ENCODE measurements at regions not wholly inside any gene's neighbourhood (a gene's known extent, or its start where the extent isn't known, plus 50 kb on each side); places are given as distances from the start of the nearest gene placed in this dataset.

DNA sequence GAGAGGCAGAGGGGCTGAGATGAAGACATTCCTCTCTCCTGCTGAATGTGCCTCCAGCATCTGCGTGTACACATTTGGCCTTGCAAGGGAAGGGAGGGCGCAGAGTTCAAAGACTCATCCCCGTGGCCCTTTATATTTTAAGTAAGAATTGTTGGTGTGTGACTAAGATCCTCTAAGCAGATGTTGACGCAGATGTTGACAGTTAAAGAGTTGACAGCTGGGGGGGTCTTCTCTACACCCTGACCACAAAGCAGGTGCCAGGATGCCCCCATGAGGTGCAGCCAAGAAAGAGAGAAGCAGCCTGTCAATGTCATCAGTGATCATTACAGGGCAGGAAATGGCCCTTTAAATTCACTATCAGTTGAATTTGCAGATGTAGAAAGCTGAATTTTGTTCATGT is 262.9 kb downstream of the IRX1 start:
- TF ChIP-seq POLR2AphosphoS5 (IDR thresholded peaks at IDR 0.05) (no peak), POLR2A (IDR thresholded peaks at IDR 0.05) (no peak), EP300 (IDR thresholded peaks at IDR 0.05) (no peak)
- TF ChIP-seq, protein P1, sequence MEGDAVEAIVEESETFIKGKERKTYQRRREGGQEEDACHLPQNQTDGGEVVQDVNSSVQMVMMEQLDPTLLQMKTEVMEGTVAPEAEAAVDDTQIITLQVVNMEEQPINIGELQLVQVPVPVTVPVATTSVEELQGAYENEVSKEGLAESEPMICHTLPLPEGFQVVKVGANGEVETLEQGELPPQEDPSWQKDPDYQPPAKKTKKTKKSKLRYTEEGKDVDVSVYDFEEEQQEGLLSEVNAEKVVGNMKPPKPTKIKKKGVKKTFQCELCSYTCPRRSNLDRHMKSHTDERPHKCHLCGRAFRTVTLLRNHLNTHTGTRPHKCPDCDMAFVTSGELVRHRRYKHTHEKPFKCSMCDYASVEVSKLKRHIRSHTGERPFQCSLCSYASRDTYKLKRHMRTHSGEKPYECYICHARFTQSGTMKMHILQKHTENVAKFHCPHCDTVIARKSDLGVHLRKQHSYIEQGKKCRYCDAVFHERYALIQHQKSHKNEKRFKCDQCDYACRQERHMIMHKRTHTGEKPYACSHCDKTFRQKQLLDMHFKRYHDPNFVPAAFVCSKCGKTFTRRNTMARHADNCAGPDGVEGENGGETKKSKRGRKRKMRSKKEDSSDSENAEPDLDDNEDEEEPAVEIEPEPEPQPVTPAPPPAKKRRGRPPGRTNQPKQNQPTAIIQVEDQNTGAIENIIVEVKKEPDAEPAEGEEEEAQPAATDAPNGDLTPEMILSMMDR (IDR thresholded peaks at IDR 0.05) = no peak
- no peak for ATAC-seq
- WGBS, 2 donors (ENCODE audit: low coverage in 1 of 2) = 10 to 43% methylated on average over 2 to 3 of the region's 4 CpGs
- H3K9me3 ChIP-seq = no peaks in the 10 kb centered on the region
- no peak overlapping the region for H3K4me3 ChIP-seq
- H3K4me1 ChIP-seq = no peaks in the 10 kb centered on the region
- H3K27me3 ChIP-seq = no peaks in the 10 kb centered on the region
- no peaks in the 10 kb centered on the region for H3K36me3 ChIP-seq
- no peak overlapping the region for H3K27ac ChIP-seq

DNA sequence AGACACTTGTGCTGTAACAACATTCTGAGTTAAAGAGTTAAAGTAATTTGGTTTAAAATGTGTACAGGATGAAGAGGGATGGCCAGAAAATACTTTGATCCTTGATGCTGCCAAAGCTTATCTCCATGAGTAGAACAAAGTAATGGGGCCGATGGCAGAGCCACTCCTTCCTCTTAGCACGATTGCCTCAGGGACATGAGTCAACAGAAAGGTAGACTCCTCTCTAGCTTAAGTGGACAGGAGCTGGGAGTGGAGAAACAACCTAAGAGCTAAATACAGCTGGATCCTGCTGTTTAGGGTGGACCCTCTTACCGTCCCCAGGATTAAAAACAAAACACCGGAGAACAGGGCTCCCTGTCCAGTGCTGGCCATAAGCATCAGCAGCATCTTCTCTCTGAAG is 267.3 kb downstream of the IRX1 start:
- TF ChIP-seq, protein P1 (IDR thresholded peaks at IDR 0.05) = no peak
- no peak for TF ChIP-seq EP300 (IDR thresholded peaks at IDR 0.05)
- no peak for TF ChIP-seq POLR2A (IDR thresholded peaks at IDR 0.05)
- no peak for TF ChIP-seq POLR2AphosphoS5 (IDR thresholded peaks at IDR 0.05)
- no peaks in the 10 kb centered on the region for H3K4me1 ChIP-seq
- H3K27ac ChIP-seq = no peak overlapping the region
- H3K36me3 ChIP-seq = no peaks in the 10 kb centered on the region
- no peaks in the 10 kb centered on the region for H3K27me3 ChIP-seq
- H3K4me3 ChIP-seq = no peak overlapping the region
- WGBS, 2 donors (ENCODE audit: low coverage in 1 of 2) = 0 to 83% methylated on average over 1 to 4 of the region's 4 CpGs
- ATAC-seq = no peak
- H3K9me3 ChIP-seq = no peaks in the 10 kb centered on the region

DNA sequence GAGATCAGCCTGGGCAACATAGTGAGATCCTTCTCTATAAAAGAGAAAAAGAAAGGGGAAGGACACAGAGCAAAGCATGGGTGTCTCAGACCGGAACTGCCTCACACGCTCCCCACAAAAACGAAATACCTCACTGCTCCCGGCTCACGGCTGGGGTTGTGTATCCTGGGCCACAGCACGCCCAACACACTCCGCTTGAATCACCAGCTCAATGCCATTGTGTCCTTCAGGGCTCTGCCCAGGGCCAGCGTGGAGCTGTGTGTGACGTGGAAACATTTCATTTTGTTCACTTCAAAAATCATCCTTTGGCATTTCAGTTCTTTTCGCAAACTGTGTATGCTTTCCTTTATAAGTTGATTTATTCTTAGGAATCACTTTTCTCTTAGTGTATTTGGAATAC is 279.5 kb downstream of the IRX1 start:
- Histone ChIP-seq H3K4me1 (no peaks in the 10 kb centered on the region), H3K9me3 (peaks cover 0 to 22% (median 0%) of the 10 kb centered on the region in 3 donors), H3K27me3 (no peaks in the 10 kb centered on the region), H3K4me3 (no peak overlapping the region), H3K27ac (no peak overlapping the region), H3K36me3 (no peaks in the 10 kb centered on the region)
- ATAC-seq = no peak
- 75 to 77% methylated on average over 5 to 6 of the region's 10 CpGs for WGBS, 2 donors (ENCODE audit: low coverage in 1 of 2)
- TF ChIP-seq EP300 (IDR thresholded peaks at IDR 0.05) (no peak), POLR2AphosphoS5 (IDR thresholded peaks at IDR 0.05) (no peak), POLR2A (IDR thresholded peaks at IDR 0.05) (no peak)
- TF ChIP-seq, protein P1 (IDR thresholded peaks at IDR 0.05) = no peak

DNA sequence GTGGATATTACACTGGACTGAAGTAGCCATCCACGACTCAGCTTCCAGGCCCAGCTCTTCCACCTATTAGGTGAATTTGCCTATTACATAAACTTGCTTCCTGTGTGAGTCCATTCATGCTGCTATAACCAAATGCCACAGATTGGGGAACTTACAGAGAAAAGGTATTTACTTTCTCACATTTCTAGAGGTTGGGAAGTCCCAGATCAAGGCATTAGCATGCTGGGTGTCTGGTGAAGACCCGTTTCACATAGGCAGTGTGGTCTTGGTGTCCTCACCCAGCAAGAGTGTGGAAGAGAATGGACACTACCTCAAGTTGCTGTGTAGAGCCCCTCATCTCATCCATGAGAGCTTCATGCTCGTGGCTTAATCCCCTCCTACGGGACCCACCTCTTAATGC is 282.6 kb downstream of the IRX1 start:
- Histone ChIP-seq H3K27ac (no peak overlapping the region), H3K4me3 (no peak overlapping the region), H3K4me1 (no peaks in the 10 kb centered on the region), H3K9me3 (peaks cover 0 to 9% (median 0%) of the 10 kb centered on the region in 3 donors), H3K27me3 (peaks cover 4% of the 10 kb centered on the region), H3K36me3 (no peaks in the 10 kb centered on the region)
- WGBS, 2 donors (ENCODE audit: low coverage in 1 of 2) = 74 to 89% methylated on average over 3 to 4 of the region's 4 CpGs
- no peak for ATAC-seq
- TF ChIP-seq, protein P1 (IDR thresholded peaks at IDR 0.05) = no peak
- TF ChIP-seq POLR2A (IDR thresholded peaks at IDR 0.05) = no peak

DNA sequence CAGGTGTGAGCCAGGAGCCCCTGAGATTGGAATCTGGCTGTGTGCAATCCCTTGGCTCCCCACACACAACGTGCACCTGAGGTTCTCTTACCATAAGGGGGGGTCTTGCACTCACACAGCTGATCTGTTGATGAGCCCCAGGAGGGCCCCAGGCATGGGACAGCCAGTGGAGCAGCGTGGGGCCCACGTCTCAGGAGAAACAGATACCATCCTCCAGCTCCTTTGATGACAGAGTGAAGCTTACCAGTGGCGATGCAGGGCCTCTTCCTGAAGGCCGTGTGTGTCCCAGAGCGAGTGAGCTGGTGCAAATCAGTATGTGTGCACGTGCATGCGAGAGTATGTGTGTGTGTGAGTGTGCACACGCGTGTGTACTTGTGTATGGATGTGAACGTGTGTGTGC is 287.4 kb downstream of the IRX1 start:
- TF ChIP-seq, protein P1 (IDR thresholded peaks at IDR 0.05) = no peak
- no peak for TF ChIP-seq EP300 (IDR thresholded peaks at IDR 0.05)
- no peak for TF ChIP-seq POLR2AphosphoS5 (IDR thresholded peaks at IDR 0.05)
- TF ChIP-seq POLR2A (IDR thresholded peaks at IDR 0.05) = no peak
- no peaks in the 10 kb centered on the region for H3K4me1 ChIP-seq
- no peak overlapping the region for H3K4me3 ChIP-seq
- ATAC-seq = no peak
- peaks cover 5% of the 10 kb centered on the region for H3K27me3 ChIP-seq
- WGBS, 2 donors (ENCODE audit: low coverage in 1 of 2) = 90 to 94% methylated on average over 5 to 7 of the region's 11 CpGs
- no peaks in the 10 kb centered on the region for H3K9me3 ChIP-seq
- H3K27ac ChIP-seq = no peak overlapping the region
- no peaks in the 10 kb centered on the region for H3K36me3 ChIP-seq
